ENCODE measurements at regions not wholly inside any gene's neighbourhood (a gene's known extent, or its start where the extent isn't known, plus 50 kb on each side); places are given as distances from the start of the nearest gene placed in this dataset.

DNA sequence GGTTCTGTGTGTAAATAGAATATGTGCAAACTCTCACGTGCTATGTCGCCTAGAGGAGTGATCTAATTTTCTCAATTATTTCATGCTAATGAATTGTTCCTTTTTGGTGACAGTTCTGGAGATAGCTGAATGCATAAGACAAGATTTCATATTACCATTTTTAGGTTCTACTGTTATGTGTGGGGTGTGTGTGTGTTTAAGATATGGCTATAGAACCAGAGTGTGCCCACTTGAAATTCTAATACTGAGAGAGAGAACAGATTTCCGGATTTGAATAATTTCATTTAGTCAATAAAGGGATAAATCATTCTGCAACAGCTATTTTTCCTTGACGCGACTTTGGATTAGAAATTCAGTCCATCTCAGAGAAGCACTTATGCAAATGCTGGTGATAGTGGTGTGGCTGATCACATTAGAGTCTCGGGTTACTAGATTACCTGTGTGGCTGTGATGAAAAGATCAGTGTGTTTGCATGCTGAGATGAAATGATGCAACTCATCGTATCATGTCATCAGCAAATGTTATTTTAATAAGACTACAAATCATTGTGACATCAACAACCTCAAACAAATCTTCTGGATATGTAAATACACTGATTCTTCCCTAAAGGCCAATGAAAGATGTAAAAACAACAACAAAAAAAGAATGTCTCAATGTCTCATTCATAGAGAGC, 415.9 kb downstream of the EPHA4 start:
- peak overlapping the region; percentile 40 to 93 (median 88); a peak in 6 of 7 replicates for H3K27ac Mint-ChIP-seq
- WGBS (ENCODE audit: extremely low coverage, insufficient read length, low lambda C conversion rate), result no CpG with 5 or more reads among the region's 7 CpGs
- TF ChIP-seq, protein P1, sequence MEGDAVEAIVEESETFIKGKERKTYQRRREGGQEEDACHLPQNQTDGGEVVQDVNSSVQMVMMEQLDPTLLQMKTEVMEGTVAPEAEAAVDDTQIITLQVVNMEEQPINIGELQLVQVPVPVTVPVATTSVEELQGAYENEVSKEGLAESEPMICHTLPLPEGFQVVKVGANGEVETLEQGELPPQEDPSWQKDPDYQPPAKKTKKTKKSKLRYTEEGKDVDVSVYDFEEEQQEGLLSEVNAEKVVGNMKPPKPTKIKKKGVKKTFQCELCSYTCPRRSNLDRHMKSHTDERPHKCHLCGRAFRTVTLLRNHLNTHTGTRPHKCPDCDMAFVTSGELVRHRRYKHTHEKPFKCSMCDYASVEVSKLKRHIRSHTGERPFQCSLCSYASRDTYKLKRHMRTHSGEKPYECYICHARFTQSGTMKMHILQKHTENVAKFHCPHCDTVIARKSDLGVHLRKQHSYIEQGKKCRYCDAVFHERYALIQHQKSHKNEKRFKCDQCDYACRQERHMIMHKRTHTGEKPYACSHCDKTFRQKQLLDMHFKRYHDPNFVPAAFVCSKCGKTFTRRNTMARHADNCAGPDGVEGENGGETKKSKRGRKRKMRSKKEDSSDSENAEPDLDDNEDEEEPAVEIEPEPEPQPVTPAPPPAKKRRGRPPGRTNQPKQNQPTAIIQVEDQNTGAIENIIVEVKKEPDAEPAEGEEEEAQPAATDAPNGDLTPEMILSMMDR (conservative IDR thresholded peaks at IDR 0.05), result no peak
- DNase-seq, result no peak
- H2BK12ac ChIP-seq (ENCODE audit: insufficient read length, low read depth, low read length), result no peak overlapping the region
- H3K14ac ChIP-seq (ENCODE audit: insufficient read depth, low read length), result no peak overlapping the region
- peaks cover 13 to 17% of the 10 kb centered on the region in 2 experiments for H3K4me1 Mint-ChIP-seq
- no peaks in the 10 kb centered on the region for H3K9me3 Mint-ChIP-seq
- H4K8ac ChIP-seq (replicated peaks; ENCODE audit: insufficient read length, low read depth, low read length), result no peak overlapping the region
- no peak overlapping the region for H2BK15ac ChIP-seq (ENCODE audit: low read depth, low read length)
- no peaks in the 10 kb centered on the region for H3K36me3 Mint-ChIP-seq (ENCODE audit: insufficient read depth in 1 of 3, low read depth in 3 of 3)
- no peaks in the 10 kb centered on the region for H3K4me1 ChIP-seq (ENCODE audit: insufficient read depth, low read length)
- no peak overlapping the region for H2AFZ ChIP-seq (ENCODE audit: low read length)
- no peak overlapping the region for H3K9ac ChIP-seq (ENCODE audit: extremely low read depth, insufficient read length, low read length)
- H4K20me1 ChIP-seq (ENCODE audit: control insufficient read depth, insufficient read depth, insufficient read length), result no peaks in the 10 kb centered on the region
- no peak overlapping the region for H2AK5ac ChIP-seq (ENCODE audit: insufficient read length, low read length)
- H3K27ac ChIP-seq (ENCODE audit: insufficient read length, low read depth, low read length), result no peak overlapping the region
- H3K27me3 Mint-ChIP-seq (ENCODE audit: low read depth), result no peaks in the 10 kb centered on the region
- no peak overlapping the region for H3K18ac ChIP-seq (ENCODE audit: insufficient read length, low read depth, low read length)
- no peak overlapping the region for H3K23ac ChIP-seq (ENCODE audit: insufficient read length, low read depth, low read length)
- H3K79me1 ChIP-seq (ENCODE audit: insufficient read depth, low read depth, low read length, poor library complexity, severe bottlenecking), result no peaks in the 10 kb centered on the region
- H4K91ac ChIP-seq (ENCODE audit: insufficient read length, low read depth, low read length), result no peak overlapping the region
- H2BK20ac ChIP-seq (ENCODE audit: low read depth, low read length, poor library complexity, severe bottlenecking), result no peak overlapping the region
- H2BK5ac ChIP-seq (ENCODE audit: insufficient read length, low read length), result no peak overlapping the region
- H3K4me2 ChIP-seq (ENCODE audit: insufficient read depth, insufficient read length, low read length), result no peak overlapping the region
- H3K27me3 ChIP-seq (ENCODE audit: insufficient read depth, low read length), result no peaks in the 10 kb centered on the region
- H2BK120ac ChIP-seq (ENCODE audit: low read depth, low read length, poor library complexity, severe bottlenecking), result no peak overlapping the region
- H4K5ac ChIP-seq (ENCODE audit: insufficient read length, low read depth, low read length), result no peak overlapping the region
- no peak overlapping the region for H3K56ac ChIP-seq (ENCODE audit: insufficient read length, low read depth, low read length)
- H3T11ph ChIP-seq (ENCODE audit: low read length), result no peak overlapping the region
- H3K23me2 ChIP-seq (ENCODE audit: insufficient read length, low read depth, low read length, poor library complexity, severe bottlenecking), result no peaks in the 10 kb centered on the region
- H3K4me3 Mint-ChIP-seq, result 0 out of 5 replicates have a peak overlapping the region, but pooled peaks of 1 of the 2 experiments have one; percentile 2
- H3K9me3 ChIP-seq (ENCODE audit: control insufficient read depth, low read depth, low read length), result no peaks in the 10 kb centered on the region
- H3K79me2 ChIP-seq (ENCODE audit: insufficient read depth, low read length), result no peaks in the 10 kb centered on the region
- H3K4ac ChIP-seq (ENCODE audit: low read depth, low read length), result no peak overlapping the region
